HepG2 (cell line): ENCODE measurements at regions not wholly inside any gene's neighbourhood (a gene's known extent, or its start where the extent isn't known, plus 50 kb on each side); places are given as distances from the start of the nearest gene placed in this dataset.
A peak's percentile ranks its signal among the peaks of the same experiment; 100 is the strongest.
"Not testable (repeated sequence)": the region's sequence is repeated elsewhere in the genome, so short reads cannot be mapped to it uniquely, and the experiment has no call there.

Experiments used
- ATAC-seq: fragments of 200-7000 bp; cut with Tn5 transposase; 3 replicates; pipeline ENCODE4 v1.9.1; 2020; ENCODE audit warnings: mild to moderate bottlenecking, moderate library complexity
- BruUV-seq: library from RNA; stranded (reverse); fragments of 400-500 nt; replicated peaks from 2 replicates; lab custom pipeline; 2021; lab: Mats Ljungman, UMichigan
- CTCF ChIA-PET: fragments of 300-600 bp; formaldehyde crosslinking; extraction: SDS; loops from one replicate; lab custom pipeline; 2021; ENCODE audit warnings: low total read pairs, inconsistent platforms, low intra/inter-chr PET ratio; lab: Yijun Ruan, JAX
- POLR2A ChIA-PET: fragments of 350-600 bp; sonication (Branson Sonifier 250); formaldehyde crosslinking; loops from one replicate; lab custom pipeline; 2020; ENCODE audit warnings: antibody characterized with exemption, inconsistent platforms; lab: Yijun Ruan, JAX
- DNase-seq: peaks from one replicate; pipeline ENCODE4 v3.0.0-alpha.2; 2015; ENCODE audit warnings: low spot score
- FAIRE-seq: peaks from 3 replicates; lab custom pipeline; 2011; peaks lifted over from hg19 to GRCh38; lab: Jason Lieb, UNC
- H2AFZ ChIP-seq: one replicate; pipeline ENCODE4 v1.6.1; 2011; ENCODE audit warnings: low read length, inconsistent platforms
- H3K27ac ChIP-seq: fragments of 300-600 bp; 3 replicates; pipeline ENCODE4 v1.8.0; 2011; ENCODE audit warnings: mixed run types, mild to moderate bottlenecking, mixed read lengths, low read length, inconsistent platforms; ENCODE audit not compliant: insufficient read depth; ENCODE audit errors: extremely low read length
- H3K27me3 ChIP-seq, 2 experiments: fragments of 200-600 bp in 1 of 2; 2 replicates in 1 of 2; 3 replicates in 1 of 2; pipeline versions ENCODE4 v1.6.0 to v1.8.0; 2011; ENCODE audit warnings: low read length in 2 of 2, mild to moderate bottlenecking in 2 of 2, moderate library complexity in 2 of 2, inconsistent platforms in 1 of 2; ENCODE audit not compliant: insufficient read depth in 2 of 2, control insufficient read depth in 1 of 2
- H3K36me3 ChIP-seq, 2 experiments: fragments of 200-600 bp in 1 of 2; replicated peaks in 1 of 2; 2 replicates in 1 of 2; 3 replicates in 1 of 2; pipeline versions ENCODE4 v1.5.1 to v1.8.0; 2011; ENCODE audit warnings: low read length in 2 of 2, inconsistent platforms in 1 of 2; ENCODE audit not compliant: insufficient read depth in 2 of 2, control insufficient read depth in 1 of 2
- H3K4me1 ChIP-seq: 2 replicates; pipeline ENCODE4 v1.5.1; 2012; ENCODE audit warnings: low read length, inconsistent platforms; ENCODE audit not compliant: insufficient read depth
- H3K4me2 ChIP-seq: 2 replicates; pipeline ENCODE4 v1.6.0; 2011; ENCODE audit warnings: low read depth, low read length, inconsistent platforms
- H3K4me3 ChIP-seq, 3 experiments: fragments of 200-600 bp in 1 of 3; sonication (generic), shearing (Covaris generic) in 1 of 3; replicated peaks in 1 of 3; 2 replicates each; pipeline ENCODE4 v1.5.1; 2011 to 2016; ENCODE audit warnings: low read length in 3 of 3, inconsistent platforms in 2 of 3, low read depth in 2 of 3, mild to moderate bottlenecking in 2 of 3, control low read depth in 1 of 3, mixed read lengths in 1 of 3; ENCODE audit not compliant: insufficient read depth in 1 of 3
- H3K79me2 ChIP-seq: one replicate; pipeline ENCODE4 v1.6.1; 2011; ENCODE audit warnings: low read length, inconsistent platforms; ENCODE audit not compliant: insufficient read depth
- H3K9ac ChIP-seq: 2 replicates; pipeline ENCODE4 v1.6.0; 2011; ENCODE audit warnings: mild to moderate bottlenecking, low read depth, low read length, inconsistent platforms; ENCODE audit not compliant: insufficient read depth
- H3K9me3 ChIP-seq: 2 replicates; pipeline ENCODE4 v1.5.1; 2012; ENCODE audit warnings: mild to moderate bottlenecking, low read length
- H4K20me1 ChIP-seq: 2 replicates; pipeline ENCODE4 v1.6.0; 2011; ENCODE audit warnings: inconsistent platforms, mild to moderate bottlenecking, low read length, moderate library complexity; ENCODE audit not compliant: insufficient read depth
- ATAD3A ChIP-seq: sonication (generic); formaldehyde crosslinking; IDR thresholded peaks from 2 replicates; pipeline ENCODE4 v1.4.0; 2020; ENCODE audit warnings: missing genetic modification reagents
- ATRX ChIP-seq: sonication (generic); formaldehyde crosslinking; IDR thresholded peaks from 2 replicates; pipeline ENCODE4 v1.4.0; 2020; ENCODE audit warnings: missing genetic modification reagents, borderline replicate concordance
- CREB1 ChIP-seq, 2 experiments: fragments of 450-650 bp in 1 of 2; IDR thresholded peaks; 2 replicates each; pipeline ENCODE4 v1.6.1; 2016 to 2017; ENCODE audit warnings: control low read depth in 1 of 2, mild to moderate bottlenecking in 1 of 2, missing compliant biosample characterization in 1 of 2, missing genetic modification characterization in 1 of 2
- MNT ChIP-seq: fragments of 450-650 bp; IDR thresholded peaks from 2 replicates; pipeline ENCODE4 v1.6.1; 2016
- RAD21 ChIP-seq: fragments of 450-650 bp; formaldehyde crosslinking; IDR thresholded peaks from 2 replicates; pipeline ENCODE4 v1.5.0; 2020; ENCODE audit warnings: mild to moderate bottlenecking
- RNF219 ChIP-seq: sonication (generic); formaldehyde crosslinking; IDR thresholded peaks from 2 replicates; pipeline ENCODE4 v1.5.0; 2020; ENCODE audit warnings: mild to moderate bottlenecking, missing genetic modification reagents
- ZKSCAN8 ChIP-seq: IDR thresholded peaks from 2 replicates; pipeline ENCODE4 v1.6.1; 2016; ENCODE audit warnings: borderline replicate concordance, missing genetic modification reagents, missing compliant biosample characterization
- ZSCAN21 ChIP-seq: sonication (generic); formaldehyde crosslinking; IDR thresholded peaks from 2 replicates; pipeline ENCODE4 v1.8.0; 2022; ENCODE audit warnings: mild to moderate bottlenecking, missing genetic modification reagents, moderate library complexity, borderline replicate concordance
- WGBS: methylation state at CpG from one replicate; pipeline ENCODE4 v1.1.6; 2017; ENCODE audit warnings: low lambda C conversion rate; 5-methylcytosine and 5-hydroxymethylcytosine counted together
- in situ Hi-C: cut with HindIII; loops from 2 replicates; pipeline ENCODE4 v1.10.0; 2017; ENCODE audit warnings: low pct_unique_long_range_greater_than_20kb; ENCODE audit not compliant: extremely low pct_ligation_motif_present
- intact Hi-C: fragments of 100-400 bp; cut with micrococcal nuclease; formaldehyde crosslinking; loops from one replicate; pipeline ENCODE4 v1.10.0; 2022; ENCODE audit not compliant: unreplicated experiment

DNA sequence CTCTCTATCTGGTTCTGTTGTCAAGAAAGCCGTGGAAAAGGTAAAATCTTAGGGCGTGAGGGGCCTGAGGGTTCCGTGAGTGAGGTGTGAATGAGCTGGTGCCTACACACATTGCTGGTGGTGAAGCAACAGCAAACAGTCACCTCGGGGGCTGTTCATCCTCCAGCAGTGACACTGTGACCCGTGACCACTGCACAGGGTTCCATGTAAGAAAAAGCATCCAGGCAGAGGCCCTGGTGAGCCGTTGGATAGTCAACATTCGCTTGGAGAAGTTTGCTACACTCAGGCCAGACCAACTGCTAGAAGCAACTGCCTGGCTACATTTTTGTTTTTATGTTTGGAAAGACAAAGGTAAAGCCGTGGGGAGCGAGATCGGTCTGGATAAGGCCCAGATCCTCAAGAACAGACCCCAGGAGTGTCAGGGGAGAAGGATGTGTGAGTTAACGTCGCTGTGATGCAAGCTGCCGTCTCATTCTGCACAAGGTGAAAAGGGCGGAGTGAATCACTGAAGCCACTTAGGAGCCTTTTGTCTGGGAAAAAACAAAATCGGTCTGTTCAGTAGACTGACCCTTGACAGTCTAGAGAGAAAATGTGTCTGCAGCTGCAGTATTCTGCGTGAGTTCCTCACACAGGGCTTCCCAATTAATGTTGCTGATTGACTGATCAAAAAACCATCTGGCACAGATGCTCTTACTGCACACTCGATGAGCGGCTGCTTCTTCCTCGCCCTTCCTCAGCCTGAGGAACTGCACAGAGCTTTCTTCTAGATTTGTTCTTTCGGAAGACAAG is 404.0 kb downstream of the SMOC2 start (continued):
- TF ChIP-seq ATRX = no peak
- no peak for TF ChIP-seq RAD21 (CRISPR knock-in tag)
- no peak for TF ChIP-seq ZKSCAN8 (CRISPR knock-in tag)
- TF ChIP-seq ZSCAN21 (CRISPR knock-in tag) = no peak
- no peak for TF ChIP-seq RNF219
- no peak for TF ChIP-seq ATAD3A (CRISPR knock-in tag)

- H3K79me2 ChIP-seq; H3K27ac ChIP-seq; H4K20me1 ChIP-seq; CTCF ChIA-PET; intact Hi-C loops; H2AFZ ChIP-seq; H3K4me3 ChIP-seq; H3K9me3 ChIP-seq; POLR2A ChIA-PET; in situ Hi-C loops; H3K4me2 ChIP-seq; FAIRE-seq; DNase-seq; H3K9ac ChIP-seq; H3K36me3 ChIP-seq; BruUV-seq; ATAC-seq; H3K4me1 ChIP-seq; TF ChIP-seq CREB1 (CRISPR knock-in tag; IDR thresholded peaks at IDR 0.05): not testable (repeated sequence)
- WGBS = 30% methylated on average over 9 of the region's 31 CpGs
- peaks cover 5 to 44% of the 10 kb centered on the region in 2 experiments for H3K27me3 ChIP-seq
- TF ChIP-seq CREB1 (IDR thresholded peaks at IDR 0.05) (peak; percentile 86), MNT (peak; percentile 95)
Measured at GRCh38 chr6:168842632-168843212, 401.7 kb downstream of the SMOC2 start.
